ENCODE measurements at regions not wholly inside any gene's neighbourhood (a gene's known extent, or its start where the extent isn't known, plus 50 kb on each side); places are given as distances from the start of the nearest gene placed in this dataset.

- TF ChIP-seq CTCF (conservative IDR thresholded peaks at IDR 0.05 in 1 of 2, IDR thresholded peaks at IDR 0.05 in 1 of 2; ENCODE audit: low read depth in 1 of 2, low read length in 2 of 2): no peak
- TF ChIP-seq EZH2 (IDR thresholded peaks at IDR 0.05; ENCODE audit: low read length, missing control alignments): no peak
Observed at GRCh38 chr18:49698525-49699025, 114.8 kb downstream of the ACAA2 start.
